ENCODE measurements at regions not wholly inside any gene's neighbourhood (a gene's known extent, or its start where the extent isn't known, plus 50 kb on each side); places are given as distances from the start of the nearest gene placed in this dataset.

DNA sequence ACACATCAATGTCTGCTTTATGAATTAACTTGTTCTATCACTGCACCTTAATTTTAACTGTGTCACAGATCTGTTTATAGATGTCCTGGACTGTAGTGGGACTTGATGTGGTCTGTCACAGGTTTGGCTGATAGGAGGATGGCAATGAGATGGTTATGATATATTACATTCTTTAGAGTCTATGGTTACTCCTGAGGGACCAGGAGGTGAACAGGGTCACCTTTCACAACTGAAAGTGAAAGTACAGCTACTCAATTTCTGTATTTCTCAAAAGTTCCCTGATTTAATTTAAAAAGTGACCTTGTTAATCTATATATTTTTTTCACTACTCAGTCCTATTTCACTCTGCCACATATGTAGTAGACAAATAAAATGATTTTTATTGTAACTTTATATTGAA, 1284.1 kb upstream of the GYPC start:
- Histone ChIP-seq H3K9ac (ENCODE audit: low read length in 3 of 3) (no peak overlapping the region), H3K4me1 (ENCODE audit: control insufficient read depth in 2 of 3, insufficient read depth in 2 of 3, low read depth in 1 of 3, low read length in 3 of 3) (no peaks in the 10 kb centered on the region), H3K27me3 (ENCODE audit: control insufficient read depth, insufficient read depth, low read length) (no peaks in the 10 kb centered on the region), H3K36me3 (ENCODE audit: control insufficient read depth in 2 of 3, insufficient read depth in 3 of 3, low read length in 3 of 3) (no peaks in the 10 kb centered on the region), H3K27ac (ENCODE audit: low read depth in 2 of 2, low read length in 2 of 2) (no peak overlapping the region), H3K4me3 (ENCODE audit: low read length in 3 of 3) (no peak overlapping the region), H3K9me3 (ENCODE audit: control insufficient read depth in 2 of 3, insufficient read depth in 1 of 3, low read length in 3 of 3) (peaks cover 0 to 2% (median 0%) of the 10 kb centered on the region in 3 donors)
- intact Hi-C loops (cut with DNase I), result no loop called here
- FAIRE-seq (no peak), DNase-seq (no peak)
- TF ChIP-seq, protein P1, sequence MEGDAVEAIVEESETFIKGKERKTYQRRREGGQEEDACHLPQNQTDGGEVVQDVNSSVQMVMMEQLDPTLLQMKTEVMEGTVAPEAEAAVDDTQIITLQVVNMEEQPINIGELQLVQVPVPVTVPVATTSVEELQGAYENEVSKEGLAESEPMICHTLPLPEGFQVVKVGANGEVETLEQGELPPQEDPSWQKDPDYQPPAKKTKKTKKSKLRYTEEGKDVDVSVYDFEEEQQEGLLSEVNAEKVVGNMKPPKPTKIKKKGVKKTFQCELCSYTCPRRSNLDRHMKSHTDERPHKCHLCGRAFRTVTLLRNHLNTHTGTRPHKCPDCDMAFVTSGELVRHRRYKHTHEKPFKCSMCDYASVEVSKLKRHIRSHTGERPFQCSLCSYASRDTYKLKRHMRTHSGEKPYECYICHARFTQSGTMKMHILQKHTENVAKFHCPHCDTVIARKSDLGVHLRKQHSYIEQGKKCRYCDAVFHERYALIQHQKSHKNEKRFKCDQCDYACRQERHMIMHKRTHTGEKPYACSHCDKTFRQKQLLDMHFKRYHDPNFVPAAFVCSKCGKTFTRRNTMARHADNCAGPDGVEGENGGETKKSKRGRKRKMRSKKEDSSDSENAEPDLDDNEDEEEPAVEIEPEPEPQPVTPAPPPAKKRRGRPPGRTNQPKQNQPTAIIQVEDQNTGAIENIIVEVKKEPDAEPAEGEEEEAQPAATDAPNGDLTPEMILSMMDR (IDR thresholded peaks at IDR 0.05; ENCODE audit: borderline replicate concordance, extremely low read depth, insufficient read depth), result no peak

DNA sequence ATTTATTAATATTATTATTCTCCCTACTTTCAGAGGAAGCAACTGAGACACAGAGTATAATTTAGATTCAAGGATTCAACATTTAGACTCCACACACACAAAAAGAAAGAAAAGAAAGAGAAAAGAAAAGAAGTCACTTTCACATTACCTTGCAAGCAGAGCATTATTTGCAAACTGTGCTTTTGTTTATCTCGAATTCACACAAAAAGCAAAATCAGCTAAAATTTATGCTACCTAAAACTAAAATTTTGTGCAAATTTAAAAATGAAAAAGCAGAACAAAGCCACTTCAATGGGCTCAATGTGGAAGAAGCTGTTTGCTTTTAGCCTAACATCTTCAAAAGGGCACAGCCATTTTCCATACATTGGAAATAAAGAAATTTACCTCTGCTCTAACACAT, 1282.7 kb upstream of the GYPC start:
- Histone ChIP-seq H3K4me1 (ENCODE audit: control insufficient read depth in 2 of 3, insufficient read depth in 2 of 3, low read depth in 1 of 3, low read length in 3 of 3) (no peaks in the 10 kb centered on the region), H3K27ac (ENCODE audit: low read depth in 2 of 2, low read length in 2 of 2) (no peak overlapping the region), H3K27me3 (ENCODE audit: control insufficient read depth, insufficient read depth, low read length) (no peaks in the 10 kb centered on the region), H3K4me3 (ENCODE audit: low read length in 3 of 3) (no peak overlapping the region), H3K9ac (ENCODE audit: low read length in 3 of 3) (no peak overlapping the region), H3K9me3 (ENCODE audit: control insufficient read depth in 2 of 3, insufficient read depth in 1 of 3, low read length in 3 of 3) (no peaks in the 10 kb centered on the region), H3K36me3 (ENCODE audit: control insufficient read depth in 2 of 3, insufficient read depth in 3 of 3, low read length in 3 of 3) (no peaks in the 10 kb centered on the region)
- DNase-seq, result no peak
- no peak for FAIRE-seq
- intact Hi-C loops (cut with DNase I), result no loop called here
- TF ChIP-seq, protein P1 (IDR thresholded peaks at IDR 0.05; ENCODE audit: borderline replicate concordance, extremely low read depth, insufficient read depth), result no peak

DNA sequence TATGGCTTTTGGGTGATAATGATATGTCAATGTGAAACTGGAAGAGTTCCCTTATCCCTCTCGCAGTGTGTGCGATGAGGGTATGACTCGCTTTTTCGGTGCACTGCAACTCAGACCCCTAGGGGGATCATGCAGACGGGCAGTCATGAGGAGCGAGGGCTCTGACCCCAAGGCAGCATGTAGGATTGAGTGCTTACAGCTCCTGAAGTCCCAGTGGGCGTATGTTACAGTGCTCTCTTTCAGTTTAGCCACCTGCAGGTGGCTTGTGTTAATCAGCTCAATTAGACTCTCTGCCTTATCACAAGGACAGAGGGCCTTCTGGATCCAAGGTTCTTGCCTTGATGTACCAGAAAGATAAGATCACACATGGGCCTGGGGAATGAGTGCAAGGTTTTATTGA, 1269.9 kb upstream of the GYPC start:
- Histone ChIP-seq H3K4me3 (ENCODE audit: low read length in 3 of 3) (no peak overlapping the region), H3K4me1 (ENCODE audit: control insufficient read depth in 2 of 3, insufficient read depth in 2 of 3, low read depth in 1 of 3, low read length in 3 of 3) (no peaks in the 10 kb centered on the region), H3K36me3 (ENCODE audit: control insufficient read depth in 2 of 3, insufficient read depth in 3 of 3, low read length in 3 of 3) (no peaks in the 10 kb centered on the region), H3K27me3 (ENCODE audit: control insufficient read depth, insufficient read depth, low read length) (no peaks in the 10 kb centered on the region), H3K9ac (ENCODE audit: low read length in 3 of 3) (no peak overlapping the region), H3K27ac (ENCODE audit: low read depth in 2 of 2, low read length in 2 of 2) (no peak overlapping the region), H3K9me3 (ENCODE audit: control insufficient read depth in 2 of 3, insufficient read depth in 1 of 3, low read length in 3 of 3) (no peaks in the 10 kb centered on the region)
- intact Hi-C loops (cut with DNase I), result no loop called here
- FAIRE-seq, result no peak
- peak in 1 of 5 donors; percentile 34 for DNase-seq
- TF ChIP-seq, protein P1 (IDR thresholded peaks at IDR 0.05; ENCODE audit: borderline replicate concordance, extremely low read depth, insufficient read depth), result no peak

DNA sequence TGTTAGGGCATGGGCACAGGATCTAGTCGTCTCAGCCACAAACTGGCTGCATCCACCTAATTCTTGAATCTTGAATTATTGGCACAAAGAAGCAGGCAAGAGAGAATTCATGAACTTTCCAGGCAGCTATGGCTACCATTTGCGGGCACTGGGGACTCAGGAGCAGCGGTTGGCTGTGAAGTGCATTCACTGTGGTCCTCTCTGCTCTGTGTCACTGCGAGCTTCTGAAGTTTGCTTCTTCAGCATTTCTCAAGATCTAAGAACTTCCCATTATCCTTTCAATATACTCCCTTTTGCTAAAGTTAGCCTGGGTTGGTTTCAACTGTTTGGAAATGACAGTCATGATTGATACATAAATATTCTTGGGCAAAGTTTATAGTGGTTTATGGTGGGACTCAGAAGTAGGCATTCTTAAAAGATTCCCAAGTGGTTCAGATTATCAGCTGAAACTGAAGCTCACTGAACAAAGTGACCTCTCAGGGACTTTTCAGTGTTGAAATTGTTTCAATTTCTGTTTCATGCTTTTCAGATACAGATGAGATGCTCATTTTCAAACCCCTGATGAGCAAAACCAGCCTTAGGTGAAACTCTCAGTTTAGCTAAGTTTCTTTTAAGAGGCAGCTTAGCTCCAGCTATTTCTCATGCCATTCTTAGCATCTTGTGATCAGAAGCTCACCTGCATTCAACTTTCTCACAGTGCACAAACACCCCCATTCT, 1258.3 kb upstream of the GYPC start:
- no peak for FAIRE-seq
- H3K36me3 ChIP-seq (ENCODE audit: control insufficient read depth in 2 of 3, insufficient read depth in 3 of 3, low read length in 3 of 3), result no peaks in the 10 kb centered on the region
- no peak overlapping the region for H3K9ac ChIP-seq (ENCODE audit: low read length in 3 of 3)
- TF ChIP-seq, protein P1 (IDR thresholded peaks at IDR 0.05; ENCODE audit: borderline replicate concordance, extremely low read depth, insufficient read depth), result no peak
- no peaks in the 10 kb centered on the region for H3K4me1 ChIP-seq (ENCODE audit: control insufficient read depth in 2 of 3, insufficient read depth in 2 of 3, low read depth in 1 of 3, low read length in 3 of 3)
- no peak overlapping the region for H3K4me3 ChIP-seq (ENCODE audit: low read length in 3 of 3)
- intact Hi-C loops (cut with DNase I), result no loop called here
- no peaks in the 10 kb centered on the region for H3K27me3 ChIP-seq (ENCODE audit: control insufficient read depth, insufficient read depth, low read length)
- H3K9me3 ChIP-seq (ENCODE audit: control insufficient read depth in 2 of 3, insufficient read depth in 1 of 3, low read length in 3 of 3), result no peaks in the 10 kb centered on the region
- no peak overlapping the region for H3K27ac ChIP-seq (ENCODE audit: low read depth in 2 of 2, low read length in 2 of 2)
- DNase-seq, result no peak
